ENCODE measurements at regions not wholly inside any gene's neighbourhood (a gene's known extent, or its start where the extent isn't known, plus 50 kb on each side); places are given as distances from the start of the nearest gene placed in this dataset.

- DNase-seq (ENCODE audit: low read depth), result no peak
- no peak overlapping the region for H3K4me3 ChIP-seq (ENCODE audit: low read length)
- no peak for TF ChIP-seq CTCF (conservative IDR thresholded peaks at IDR 0.05; ENCODE audit: low read depth, low read length)
Observed at GRCh38 chr4:119788349-119789266, 160.0 kb upstream of the PDE5A start.

- peak; percentile 49 for TF ChIP-seq CTCF (conservative IDR thresholded peaks at IDR 0.05; ENCODE audit: low read depth, low read length)
- H3K4me3 ChIP-seq (ENCODE audit: low read length), result no peak overlapping the region
- no peak for DNase-seq (ENCODE audit: low read depth)
Observed at GRCh38 chr4:119785963-119786362, 157.4 kb upstream of the PDE5A start.

- no peak for DNase-seq (ENCODE audit: low read depth)
- H3K4me3 ChIP-seq (ENCODE audit: low read length), result no peak overlapping the region
- no peak for TF ChIP-seq CTCF (conservative IDR thresholded peaks at IDR 0.05; ENCODE audit: low read depth, low read length)
Observed at GRCh38 chr4:119783189-119783983, 154.8 kb upstream of the PDE5A start.

- TF ChIP-seq CTCF (conservative IDR thresholded peaks at IDR 0.05; ENCODE audit: low read depth, low read length), result no peak
- H3K4me3 ChIP-seq (ENCODE audit: low read length), result no peak overlapping the region
- DNase-seq (ENCODE audit: low read depth), result no peak
Observed at GRCh38 chr4:119781044-119781443, 152.4 kb upstream of the PDE5A start.

GRCh38 chr4:119774840-119775239 lies 146.2 kb upstream of the PDE5A start:
- no peak overlapping the region for H3K4me3 ChIP-seq (ENCODE audit: low read length)
- DNase-seq (ENCODE audit: low read depth), result no peak
- TF ChIP-seq CTCF (conservative IDR thresholded peaks at IDR 0.05; ENCODE audit: low read depth, low read length), result no peak

GRCh38 chr4:119765951-119766350 lies 137.3 kb upstream of the PDE5A start:
- no peak for TF ChIP-seq CTCF (conservative IDR thresholded peaks at IDR 0.05; ENCODE audit: low read depth, low read length)
- DNase-seq (ENCODE audit: low read depth), result no peak
- no peak overlapping the region for H3K4me3 ChIP-seq (ENCODE audit: low read length)
